ENCODE measurements at regions not wholly inside any gene's neighbourhood (a gene's known extent, or its start where the extent isn't known, plus 50 kb on each side); places are given as distances from the start of the nearest gene placed in this dataset.

DNA sequence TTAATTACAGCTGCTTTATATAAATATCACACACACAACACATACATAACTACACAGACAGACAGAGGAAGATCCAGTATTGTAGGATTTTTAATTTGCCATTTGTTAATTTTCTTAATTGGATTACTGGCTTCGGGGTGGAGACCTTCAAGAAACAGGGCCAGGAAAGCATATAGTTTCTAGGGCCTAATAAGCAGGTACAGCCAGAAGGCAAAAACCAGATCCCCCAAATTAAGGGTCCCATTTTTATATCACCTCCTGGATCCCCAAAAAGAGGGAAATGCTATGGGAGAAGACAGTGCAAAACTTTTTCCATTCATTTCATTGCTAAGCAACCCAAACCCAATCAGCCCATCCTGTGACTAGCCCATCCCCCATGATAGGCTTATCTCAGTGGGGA is 373.3 kb upstream of the FAM174A start:
- H3K4me1 ChIP-seq (ENCODE audit: insufficient read depth, insufficient read length) = no peaks in the 10 kb centered on the region
- TF ChIP-seq YY1 (IDR thresholded peaks at IDR 0.05; ENCODE audit: insufficient read depth, insufficient read length) (no peak), SUZ12 (IDR thresholded peaks at IDR 0.05; ENCODE audit: extremely low read depth, insufficient read depth, insufficient read length) (no peak)
- H3K4me3 ChIP-seq (ENCODE audit: insufficient read length, low read depth) = no peak overlapping the region
- no peak for DNase-seq (ENCODE audit: low read depth, low spot score)
- H3K36me3 ChIP-seq (ENCODE audit: insufficient read depth, insufficient read length, low read length) = no peaks in the 10 kb centered on the region
- no peak overlapping the region for H3K9ac ChIP-seq (ENCODE audit: insufficient read length, low read depth)
- 0 out of 2 replicates have a peak, but pooled peaks cover 5% of the 10 kb centered on the region for H3K9me3 ChIP-seq (ENCODE audit: insufficient read depth, low read length)
- H3K27me3 ChIP-seq (ENCODE audit: insufficient read depth, insufficient read length) = no peaks in the 10 kb centered on the region

DNA sequence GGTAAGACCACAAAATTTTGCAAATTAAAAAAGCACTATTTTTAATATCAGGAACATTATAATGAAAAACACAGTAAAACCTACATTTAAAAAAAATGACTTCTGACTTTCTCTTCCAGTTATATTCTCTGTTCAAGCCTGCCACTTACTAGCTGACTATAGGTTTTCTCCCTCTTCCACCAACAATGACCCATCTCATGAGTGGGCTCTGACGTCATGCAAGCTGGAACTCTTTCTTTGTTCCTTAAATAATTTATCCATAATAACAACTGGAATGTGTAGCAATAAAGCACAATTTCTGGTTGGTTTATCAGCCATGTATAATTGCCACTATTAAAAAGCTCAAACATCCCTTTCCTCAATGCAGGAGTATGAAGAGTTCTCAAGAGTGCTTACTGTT is 378.1 kb upstream of the FAM174A start:
- TF ChIP-seq YY1 (IDR thresholded peaks at IDR 0.05; ENCODE audit: insufficient read depth, insufficient read length) (no peak), ZNF274 (IDR thresholded peaks at IDR 0.05; ENCODE audit: low read depth, low read length) (no peak), SUZ12 (IDR thresholded peaks at IDR 0.05; ENCODE audit: extremely low read depth, insufficient read depth, insufficient read length) (no peak)
- DNase-seq (ENCODE audit: low read depth, low spot score) = no peak

DNA sequence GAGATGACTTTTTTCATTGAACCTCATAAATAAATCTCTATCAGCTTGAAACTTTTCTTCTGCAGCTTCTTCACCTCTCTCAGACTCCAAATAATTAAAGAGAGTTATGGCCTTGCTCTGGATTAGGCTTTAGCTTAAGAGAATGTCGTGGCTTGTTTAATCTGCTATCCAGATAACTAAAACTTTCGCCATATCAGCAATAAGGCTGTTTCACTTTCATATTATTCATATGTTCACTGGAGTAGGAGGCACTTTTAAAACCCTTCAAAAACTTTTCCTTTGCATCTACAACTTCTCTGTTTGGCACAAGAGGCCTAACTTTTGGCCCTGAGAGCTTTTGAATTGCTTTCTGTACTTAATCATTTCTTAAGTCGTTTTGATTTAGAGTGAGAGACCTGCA is 386.9 kb upstream of the FAM174A start:
- TF ChIP-seq SUZ12 (IDR thresholded peaks at IDR 0.05; ENCODE audit: extremely low read depth, insufficient read depth, insufficient read length) = no peak
- no peak for TF ChIP-seq ZNF274 (IDR thresholded peaks at IDR 0.05; ENCODE audit: low read depth, low read length)
- no peak for TF ChIP-seq YY1 (IDR thresholded peaks at IDR 0.05; ENCODE audit: insufficient read depth, insufficient read length)
- Histone ChIP-seq H3K9me3 (ENCODE audit: insufficient read depth, low read length) (no peaks in the 10 kb centered on the region), H3K4me3 (ENCODE audit: insufficient read length, low read depth) (no peak overlapping the region), H3K4me1 (ENCODE audit: insufficient read depth, insufficient read length) (no peaks in the 10 kb centered on the region), H3K36me3 (ENCODE audit: insufficient read depth, insufficient read length, low read length) (no peaks in the 10 kb centered on the region), H3K27me3 (ENCODE audit: insufficient read depth, insufficient read length) (no peaks in the 10 kb centered on the region), H3K9ac (ENCODE audit: insufficient read length, low read depth) (no peak overlapping the region)
- DNase-seq (ENCODE audit: low read depth, low spot score) = no peak

More for the DNA sequence above, 378.1 kb upstream of the FAM174A start:
- Histone ChIP-seq H3K4me1 (ENCODE audit: insufficient read depth, insufficient read length) (no peaks in the 10 kb centered on the region), H3K27me3 (ENCODE audit: insufficient read depth, insufficient read length) (no peaks in the 10 kb centered on the region), H3K9ac (ENCODE audit: insufficient read length, low read depth) (no peak overlapping the region), H3K36me3 (ENCODE audit: insufficient read depth, insufficient read length, low read length) (no peaks in the 10 kb centered on the region), H3K9me3 (ENCODE audit: insufficient read depth, low read length) (0 out of 2 replicates have a peak, but pooled peaks cover 3% of the 10 kb centered on the region), H3K4me3 (ENCODE audit: insufficient read length, low read depth) (no peak overlapping the region)

DNA sequence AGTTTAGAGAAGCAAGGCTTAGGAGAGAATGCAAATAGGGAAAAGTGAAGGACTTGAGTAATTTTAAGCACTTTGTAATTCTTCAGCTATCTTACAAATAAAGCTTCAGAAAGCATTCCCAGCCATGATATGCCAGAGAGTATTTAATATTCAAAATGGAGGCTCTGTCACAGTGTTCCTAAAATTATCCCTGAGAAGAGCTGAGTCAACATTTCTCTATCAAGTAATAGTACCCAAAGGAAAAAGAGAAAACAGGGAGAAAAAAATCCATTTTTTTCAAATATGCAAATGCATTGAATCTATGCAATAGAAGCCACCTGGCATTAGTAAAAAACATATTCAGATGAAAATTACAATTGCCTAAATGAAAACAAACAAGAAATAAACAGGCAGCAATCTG is 392.6 kb upstream of the FAM174A start:
- Histone ChIP-seq H3K9me3 (ENCODE audit: insufficient read depth, low read length) (no peaks in the 10 kb centered on the region), H3K9ac (ENCODE audit: insufficient read length, low read depth) (no peak overlapping the region), H3K4me1 (ENCODE audit: insufficient read depth, insufficient read length) (no peaks in the 10 kb centered on the region), H3K27me3 (ENCODE audit: insufficient read depth, insufficient read length) (no peaks in the 10 kb centered on the region), H3K36me3 (ENCODE audit: insufficient read depth, insufficient read length, low read length) (no peaks in the 10 kb centered on the region), H3K4me3 (ENCODE audit: insufficient read length, low read depth) (no peak overlapping the region)
- no peak for DNase-seq (ENCODE audit: low read depth, low spot score)
- TF ChIP-seq YY1 (IDR thresholded peaks at IDR 0.05; ENCODE audit: insufficient read depth, insufficient read length) = no peak
- no peak for TF ChIP-seq ZNF274 (IDR thresholded peaks at IDR 0.05; ENCODE audit: low read depth, low read length)
- TF ChIP-seq SUZ12 (IDR thresholded peaks at IDR 0.05; ENCODE audit: extremely low read depth, insufficient read depth, insufficient read length) = no peak

DNA sequence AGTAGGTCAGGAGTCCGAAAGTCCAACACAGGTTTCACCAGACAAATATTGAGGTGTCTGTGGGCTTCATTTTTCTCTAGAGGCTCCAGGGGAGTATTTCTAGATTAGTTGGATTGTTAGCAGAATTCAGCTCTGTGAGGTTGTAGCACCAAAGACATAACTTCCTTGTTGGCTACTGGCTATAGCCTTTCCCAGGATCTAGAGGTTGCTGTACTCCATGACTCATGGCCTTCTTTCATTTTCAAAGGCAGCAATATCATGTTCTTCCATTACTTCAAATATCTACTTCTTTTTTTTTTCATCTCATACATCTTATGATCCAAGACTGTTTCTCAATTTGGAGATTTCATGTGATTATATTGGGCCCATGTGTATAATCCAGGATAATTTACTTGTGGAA is 404.0 kb upstream of the FAM174A start:
- H3K9ac ChIP-seq (ENCODE audit: insufficient read length, low read depth) = no peak overlapping the region
- TF ChIP-seq ZNF274 (IDR thresholded peaks at IDR 0.05; ENCODE audit: low read depth, low read length) (no peak), SUZ12 (IDR thresholded peaks at IDR 0.05; ENCODE audit: extremely low read depth, insufficient read depth, insufficient read length) (no peak), YY1 (IDR thresholded peaks at IDR 0.05; ENCODE audit: insufficient read depth, insufficient read length) (no peak)
- DNase-seq (ENCODE audit: low read depth, low spot score) = no peak
- no peaks in the 10 kb centered on the region for H3K27me3 ChIP-seq (ENCODE audit: insufficient read depth, insufficient read length)
- H3K9me3 ChIP-seq (ENCODE audit: insufficient read depth, low read length) = no peaks in the 10 kb centered on the region
- no peaks in the 10 kb centered on the region for H3K4me1 ChIP-seq (ENCODE audit: insufficient read depth, insufficient read length)
- no peak overlapping the region for H3K4me3 ChIP-seq (ENCODE audit: insufficient read length, low read depth)
- H3K36me3 ChIP-seq (ENCODE audit: insufficient read depth, insufficient read length, low read length) = no peaks in the 10 kb centered on the region

DNA sequence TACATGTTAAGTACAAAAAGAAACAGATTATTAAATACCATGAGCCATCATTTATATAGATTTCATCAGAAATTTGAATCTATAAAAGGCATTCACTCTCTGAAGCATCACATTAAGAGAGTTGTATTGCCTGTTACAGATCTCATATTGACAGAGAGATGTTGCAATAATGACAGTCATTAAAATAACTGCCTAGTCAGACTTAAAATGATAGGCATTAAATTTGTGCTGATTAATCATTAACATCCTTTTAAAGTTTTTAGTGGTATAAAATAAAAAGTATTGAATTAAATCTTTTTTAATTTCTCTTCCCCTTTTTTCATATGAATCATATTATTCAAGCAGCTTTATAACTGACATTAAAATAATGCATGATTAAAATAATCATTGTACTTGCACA is 404.9 kb upstream of the FAM174A start:
- TF ChIP-seq SUZ12 (IDR thresholded peaks at IDR 0.05; ENCODE audit: extremely low read depth, insufficient read depth, insufficient read length) (no peak), YY1 (IDR thresholded peaks at IDR 0.05; ENCODE audit: insufficient read depth, insufficient read length) (no peak), ZNF274 (IDR thresholded peaks at IDR 0.05; ENCODE audit: low read depth, low read length) (no peak)
- H3K36me3 ChIP-seq (ENCODE audit: insufficient read depth, insufficient read length, low read length) = no peaks in the 10 kb centered on the region

DNA sequence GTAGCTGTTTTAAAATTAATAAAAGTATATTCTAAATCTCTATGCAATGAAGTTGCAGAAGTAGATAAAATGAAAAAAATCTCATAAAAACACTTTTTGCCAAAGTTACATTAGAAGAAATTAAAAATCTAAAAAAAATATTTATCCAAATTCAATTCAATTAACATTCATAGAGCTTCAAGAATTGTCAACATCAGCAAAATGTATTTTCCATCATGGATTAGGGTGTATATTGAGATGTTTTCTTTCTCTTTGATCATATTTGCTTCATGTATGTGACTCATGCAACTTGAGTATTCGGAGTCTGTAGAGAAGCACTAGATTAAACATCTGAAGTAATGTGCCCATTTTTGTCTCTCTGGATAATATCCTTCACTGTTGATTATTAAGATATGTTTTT is 415.3 kb upstream of the FAM174A start:
- Histone ChIP-seq H3K4me3 (ENCODE audit: insufficient read length, low read depth) (no peak overlapping the region), H3K27me3 (ENCODE audit: insufficient read depth, insufficient read length) (no peaks in the 10 kb centered on the region), H3K36me3 (ENCODE audit: insufficient read depth, insufficient read length, low read length) (no peaks in the 10 kb centered on the region), H3K9ac (ENCODE audit: insufficient read length, low read depth) (no peak overlapping the region), H3K9me3 (ENCODE audit: insufficient read depth, low read length) (no peaks in the 10 kb centered on the region), H3K4me1 (ENCODE audit: insufficient read depth, insufficient read length) (no peaks in the 10 kb centered on the region)
- no peak for DNase-seq (ENCODE audit: low read depth, low spot score)
- no peak for TF ChIP-seq SUZ12 (IDR thresholded peaks at IDR 0.05; ENCODE audit: extremely low read depth, insufficient read depth, insufficient read length)
- no peak for TF ChIP-seq ZNF274 (IDR thresholded peaks at IDR 0.05; ENCODE audit: low read depth, low read length)

More for the DNA sequence above, 404.9 kb upstream of the FAM174A start:
- no peaks in the 10 kb centered on the region for H3K27me3 ChIP-seq (ENCODE audit: insufficient read depth, insufficient read length)
- no peaks in the 10 kb centered on the region for H3K4me1 ChIP-seq (ENCODE audit: insufficient read depth, insufficient read length)
- H3K9me3 ChIP-seq (ENCODE audit: insufficient read depth, low read length) = no peaks in the 10 kb centered on the region
- H3K9ac ChIP-seq (ENCODE audit: insufficient read length, low read depth) = no peak overlapping the region
- DNase-seq (ENCODE audit: low read depth, low spot score) = no peak
- no peak overlapping the region for H3K4me3 ChIP-seq (ENCODE audit: insufficient read length, low read depth)

DNA sequence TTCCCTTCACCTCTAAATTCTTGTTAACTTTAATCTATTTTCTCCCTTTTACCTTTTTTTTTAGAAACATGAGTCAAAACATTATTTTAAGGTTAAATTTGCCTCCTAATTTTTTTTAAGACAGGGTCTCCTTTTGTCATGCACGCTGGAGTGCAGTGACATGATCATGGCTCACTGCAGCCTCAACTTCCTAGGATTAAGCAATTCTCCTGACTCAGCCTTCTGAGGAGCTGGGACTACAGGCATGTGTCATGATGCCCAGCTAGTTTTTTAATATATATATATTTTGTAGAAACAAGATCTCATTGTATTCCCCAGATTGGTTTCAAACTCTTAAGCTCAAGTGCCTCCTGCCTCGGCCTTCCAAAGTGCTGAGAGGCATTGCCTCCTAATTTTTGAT is 424.7 kb upstream of the FAM174A start:
- no peak overlapping the region for H3K9ac ChIP-seq (ENCODE audit: insufficient read length, low read depth)
- peaks cover 10% of the 10 kb centered on the region; the same call in 1 of the 2 replicates for H3K9me3 ChIP-seq (ENCODE audit: insufficient read depth, low read length)
- H3K27me3 ChIP-seq (ENCODE audit: insufficient read depth, insufficient read length) = no peaks in the 10 kb centered on the region
- H3K4me3 ChIP-seq (ENCODE audit: insufficient read length, low read depth) = no peak overlapping the region
- DNase-seq (ENCODE audit: low read depth, low spot score) = no peak
- no peaks in the 10 kb centered on the region for H3K4me1 ChIP-seq (ENCODE audit: insufficient read depth, insufficient read length)
- H3K36me3 ChIP-seq (ENCODE audit: insufficient read depth, insufficient read length, low read length) = no peaks in the 10 kb centered on the region
- TF ChIP-seq YY1 (IDR thresholded peaks at IDR 0.05; ENCODE audit: insufficient read depth, insufficient read length) = no peak
- no peak for TF ChIP-seq ZNF274 (IDR thresholded peaks at IDR 0.05; ENCODE audit: low read depth, low read length)
- no peak for TF ChIP-seq SUZ12 (IDR thresholded peaks at IDR 0.05; ENCODE audit: extremely low read depth, insufficient read depth, insufficient read length)
